ENCODE measurements at regions not wholly inside any gene's neighbourhood (a gene's known extent, or its start where the extent isn't known, plus 50 kb on each side); places are given as distances from the start of the nearest gene placed in this dataset.

DNA sequence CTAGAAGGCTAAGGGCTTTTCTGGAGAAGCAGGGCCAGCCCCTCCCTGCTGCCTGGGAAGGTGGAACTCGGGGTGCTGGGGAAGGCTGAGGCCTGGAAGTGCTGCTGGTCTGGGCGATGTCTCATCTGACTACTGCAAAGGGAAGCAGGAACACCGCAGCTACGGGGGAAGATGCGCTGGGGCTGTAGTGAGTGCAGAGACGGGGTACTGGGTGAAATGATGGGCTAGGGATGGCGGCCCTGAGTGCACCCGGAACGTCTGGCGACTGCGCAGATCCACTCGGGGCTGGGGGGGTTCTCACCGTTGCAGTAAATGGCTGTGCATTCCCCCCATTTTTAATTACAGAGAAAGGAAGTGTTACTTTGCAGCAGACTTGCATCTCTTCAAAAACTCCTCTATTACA is 195.4 kb upstream of the ADARB2 start:
- Histone ChIP-seq H3K4me1 (no peaks in the 10 kb centered on the region), H3K27me3 (peaks cover 0 to 3% (median 0%) of the 10 kb centered on the region in 7 donors), H3K4me3 (no peak overlapping the region), H3K36me3 (no peaks in the 10 kb centered on the region), H3K9me3 (peaks cover 0 to 5% (median 0%) of the 10 kb centered on the region in 11 donors), H3K27ac (no peak overlapping the region)
- ATAC-seq (no peak), DNase-seq (no peak)
- 29 to 36% methylated on average over 13 of the region's 13 CpGs for WGBS, 2 donors
- intact Hi-C loops (cut with DNase I): no loop called here
- TF ChIP-seq, protein P1, sequence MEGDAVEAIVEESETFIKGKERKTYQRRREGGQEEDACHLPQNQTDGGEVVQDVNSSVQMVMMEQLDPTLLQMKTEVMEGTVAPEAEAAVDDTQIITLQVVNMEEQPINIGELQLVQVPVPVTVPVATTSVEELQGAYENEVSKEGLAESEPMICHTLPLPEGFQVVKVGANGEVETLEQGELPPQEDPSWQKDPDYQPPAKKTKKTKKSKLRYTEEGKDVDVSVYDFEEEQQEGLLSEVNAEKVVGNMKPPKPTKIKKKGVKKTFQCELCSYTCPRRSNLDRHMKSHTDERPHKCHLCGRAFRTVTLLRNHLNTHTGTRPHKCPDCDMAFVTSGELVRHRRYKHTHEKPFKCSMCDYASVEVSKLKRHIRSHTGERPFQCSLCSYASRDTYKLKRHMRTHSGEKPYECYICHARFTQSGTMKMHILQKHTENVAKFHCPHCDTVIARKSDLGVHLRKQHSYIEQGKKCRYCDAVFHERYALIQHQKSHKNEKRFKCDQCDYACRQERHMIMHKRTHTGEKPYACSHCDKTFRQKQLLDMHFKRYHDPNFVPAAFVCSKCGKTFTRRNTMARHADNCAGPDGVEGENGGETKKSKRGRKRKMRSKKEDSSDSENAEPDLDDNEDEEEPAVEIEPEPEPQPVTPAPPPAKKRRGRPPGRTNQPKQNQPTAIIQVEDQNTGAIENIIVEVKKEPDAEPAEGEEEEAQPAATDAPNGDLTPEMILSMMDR (IDR thresholded peaks at IDR 0.05): no peak

DNA sequence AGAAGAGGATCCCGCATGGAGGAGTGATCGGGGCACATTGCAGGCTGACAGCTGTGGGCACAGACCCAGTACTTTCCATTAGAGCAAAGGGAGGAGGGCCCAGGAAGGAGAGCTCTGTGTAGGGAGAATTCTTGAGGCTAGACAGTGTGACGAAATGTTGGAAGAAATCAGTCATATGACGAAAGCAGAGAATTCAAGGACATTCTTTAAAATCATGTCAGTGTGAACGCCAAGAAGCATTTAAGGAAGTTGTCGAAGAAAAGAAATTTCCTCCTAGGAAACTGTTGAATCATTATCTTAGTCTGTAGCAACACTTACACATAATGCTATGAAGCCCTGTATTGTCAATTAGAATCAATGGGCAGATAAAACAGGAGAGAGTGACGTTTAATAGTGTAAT is 191.3 kb upstream of the ADARB2 start:
- TF ChIP-seq, protein P1 (IDR thresholded peaks at IDR 0.05): no peak
- intact Hi-C loops (cut with DNase I): no loop called here

DNA sequence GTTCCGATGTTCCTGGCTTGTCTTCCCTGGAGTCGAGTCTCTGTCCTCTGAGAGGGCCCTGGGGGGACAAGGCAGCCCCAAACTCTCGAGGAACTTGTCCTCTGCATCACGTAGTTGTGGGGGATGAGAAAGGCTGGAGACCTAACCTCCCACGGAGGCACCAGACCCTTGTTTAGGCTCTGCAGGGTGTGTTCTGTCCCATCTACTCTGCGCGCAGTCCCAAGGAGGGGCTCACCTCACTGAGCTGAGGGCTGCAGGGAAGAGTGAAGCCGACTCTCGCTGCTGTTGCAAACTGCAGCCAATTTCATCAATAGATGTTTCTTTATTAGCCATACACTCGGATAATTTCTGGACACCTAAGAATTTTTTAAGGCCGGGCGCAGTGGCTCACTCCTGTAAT is 186.7 kb upstream of the ADARB2 start:
- Histone ChIP-seq H3K4me1 (no peaks in the 10 kb centered on the region), H3K4me3 (no peak overlapping the region), H3K9me3 (peaks cover 0 to 5% (median 0%) of the 10 kb centered on the region in 11 donors), H3K36me3 (no peaks in the 10 kb centered on the region), H3K27ac (no peak overlapping the region), H3K27me3 (peaks cover 0 to 5% (median 0%) of the 10 kb centered on the region in 7 donors)
- intact Hi-C loops (cut with DNase I): no loop called here
- TF ChIP-seq, protein P1 (IDR thresholded peaks at IDR 0.05): no peak
- WGBS, 2 donors: 82 to 85% methylated on average over 12 of the region's 12 CpGs
- ATAC-seq: no peak
- no peak for DNase-seq

More for the DNA sequence above, 191.3 kb upstream of the ADARB2 start:
- DNase-seq: no peak
- Histone ChIP-seq H3K9me3 (peaks cover 0 to 5% (median 0%) of the 10 kb centered on the region in 11 donors), H3K36me3 (no peaks in the 10 kb centered on the region), H3K27me3 (peaks cover 0 to 5% (median 0%) of the 10 kb centered on the region in 7 donors), H3K4me1 (no peaks in the 10 kb centered on the region), H3K4me3 (no peak overlapping the region), H3K27ac (no peak overlapping the region)
- WGBS, 2 donors: 60 to 64% methylated on average over 7 of the region's 7 CpGs
- ATAC-seq: no peak

DNA sequence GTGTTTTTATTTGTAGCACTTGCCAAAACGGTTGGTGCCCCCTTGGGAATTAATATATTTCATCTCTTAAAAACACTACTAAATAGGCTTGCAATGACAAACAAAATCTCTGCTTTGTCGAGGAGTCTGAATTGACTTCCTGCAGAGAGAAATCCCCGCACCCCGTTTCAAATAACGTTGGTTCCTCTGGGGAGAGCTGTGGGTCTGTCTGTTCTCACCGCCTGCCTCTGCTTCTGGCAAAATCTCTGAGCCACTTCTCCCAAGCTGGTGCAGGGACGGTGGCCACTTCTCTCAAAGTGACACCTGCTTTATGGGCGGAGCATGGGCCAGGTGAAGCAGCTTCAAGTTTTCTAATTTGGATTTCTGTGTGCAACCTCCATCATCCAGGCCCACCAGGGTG is 186.3 kb upstream of the ADARB2 start:
- Histone ChIP-seq H3K9me3 (peaks cover 0 to 3% (median 0%) of the 10 kb centered on the region in 11 donors), H3K4me1 (no peaks in the 10 kb centered on the region), H3K36me3 (no peaks in the 10 kb centered on the region), H3K27me3 (peaks cover 0 to 5% (median 0%) of the 10 kb centered on the region in 7 donors), H3K4me3 (no peak overlapping the region), H3K27ac (no peak overlapping the region)
- TF ChIP-seq, protein P1 (IDR thresholded peaks at IDR 0.05): no peak
- no peak for DNase-seq
- intact Hi-C loops (cut with DNase I): no loop called here
- 36 to 39% methylated on average over 8 of the region's 8 CpGs for WGBS, 2 donors
- ATAC-seq: no peak
